ENCODE measurements at regions not wholly inside any gene's neighbourhood (a gene's known extent, or its start where the extent isn't known, plus 50 kb on each side); places are given as distances from the start of the nearest gene placed in this dataset.
A peak's percentile ranks its signal among the peaks of the same experiment; 100 is the strongest.
"Not testable (repeated sequence)": the region's sequence is repeated elsewhere in the genome, so short reads cannot be mapped to it uniquely, and the experiment has no call there.

- H3K27me3 ChIP-seq (ENCODE audit: insufficient read depth, low read length); H3K9me3 ChIP-seq (ENCODE audit: control insufficient read depth in 1 of 2, insufficient read depth in 1 of 2, low read depth in 1 of 2, low read length in 2 of 2); H3K79me2 ChIP-seq (ENCODE audit: insufficient read depth, low read length); H3K9me2 ChIP-seq (ENCODE audit: insufficient read depth); H3K4me1 ChIP-seq (ENCODE audit: control insufficient read depth in 1 of 2, insufficient read depth in 2 of 2, low read length in 2 of 2); DNase-seq (ENCODE audit: low read depth, low spot score); H3K27ac ChIP-seq (ENCODE audit: low read depth, low read length); H2AFZ ChIP-seq (ENCODE audit: low read depth, low read length, poor library complexity, severe bottlenecking); intact Hi-C loops (cut with micrococcal nuclease); CTCF ChIA-PET; POLR2A ChIA-PET; H4K20me1 ChIP-seq (ENCODE audit: insufficient read depth); BruUV-seq (replicated peaks); H3K36me3 ChIP-seq (ENCODE audit: control insufficient read depth in 1 of 2, insufficient read depth in 2 of 2, low read length in 2 of 2); RAD21 ChIA-PET (ENCODE audit: low non-redundant PET in 1 of 2, low total read pairs in 2 of 2, uncharacterized antibody in 2 of 2, unreplicated experiment in 2 of 2); H3K9ac ChIP-seq (ENCODE audit: low read length); H3K4me2 ChIP-seq (ENCODE audit: low read length); H3K4me3 ChIP-seq (replicated peaks in 1 of 2; ENCODE audit: low read depth in 1 of 2, low read length in 2 of 2); ATAC-seq: not testable (repeated sequence)
Measured at GRCh38 chr11:67840599-67840998, 163.3 kb downstream of the UNC93B1 start.

- H3K4me3 ChIP-seq (replicated peaks in 1 of 2; ENCODE audit: low read depth in 1 of 2, low read length in 2 of 2); H4K20me1 ChIP-seq (ENCODE audit: insufficient read depth); BruUV-seq (replicated peaks); CTCF ChIA-PET; H3K27ac ChIP-seq (ENCODE audit: low read depth, low read length); H3K4me2 ChIP-seq (ENCODE audit: low read length); H3K9me3 ChIP-seq (ENCODE audit: control insufficient read depth in 1 of 2, insufficient read depth in 1 of 2, low read depth in 1 of 2, low read length in 2 of 2); H3K36me3 ChIP-seq (ENCODE audit: control insufficient read depth in 1 of 2, insufficient read depth in 2 of 2, low read length in 2 of 2); intact Hi-C loops (cut with micrococcal nuclease); POLR2A ChIA-PET; ATAC-seq; H3K79me2 ChIP-seq (ENCODE audit: insufficient read depth, low read length); DNase-seq (ENCODE audit: low read depth, low spot score); H3K9me2 ChIP-seq (ENCODE audit: insufficient read depth); H2AFZ ChIP-seq (ENCODE audit: low read depth, low read length, poor library complexity, severe bottlenecking); RAD21 ChIA-PET (ENCODE audit: low non-redundant PET in 1 of 2, low total read pairs in 2 of 2, uncharacterized antibody in 2 of 2, unreplicated experiment in 2 of 2); H3K4me1 ChIP-seq (ENCODE audit: control insufficient read depth in 1 of 2, insufficient read depth in 2 of 2, low read length in 2 of 2); H3K9ac ChIP-seq (ENCODE audit: low read length): not testable (repeated sequence)
- H3K27me3 ChIP-seq (ENCODE audit: insufficient read depth, low read length): peaks cover 10% of the 10 kb centered on the region; the same call in 1 of the 2 replicates
Measured at GRCh38 chr11:67830152-67830551, 155.7 kb upstream of the ALDH3B2 start.

GRCh38 chr11:67826951-67827296, 152.5 kb upstream of the ALDH3B2 start:
- H3K4me3 ChIP-seq (replicated peaks in 1 of 2; ENCODE audit: low read depth in 1 of 2, low read length in 2 of 2); H3K79me2 ChIP-seq (ENCODE audit: insufficient read depth, low read length); BruUV-seq (replicated peaks); RAD21 ChIA-PET (ENCODE audit: low non-redundant PET in 1 of 2, low total read pairs in 2 of 2, uncharacterized antibody in 2 of 2, unreplicated experiment in 2 of 2); H2AFZ ChIP-seq (ENCODE audit: low read depth, low read length, poor library complexity, severe bottlenecking); POLR2A ChIA-PET; H3K27ac ChIP-seq (ENCODE audit: low read depth, low read length); H4K20me1 ChIP-seq (ENCODE audit: insufficient read depth); intact Hi-C loops (cut with micrococcal nuclease); H3K4me2 ChIP-seq (ENCODE audit: low read length); H3K9me2 ChIP-seq (ENCODE audit: insufficient read depth); CTCF ChIA-PET; ATAC-seq; H3K36me3 ChIP-seq (ENCODE audit: control insufficient read depth in 1 of 2, insufficient read depth in 2 of 2, low read length in 2 of 2); DNase-seq (ENCODE audit: low read depth, low spot score); H3K4me1 ChIP-seq (ENCODE audit: control insufficient read depth in 1 of 2, insufficient read depth in 2 of 2, low read length in 2 of 2); H3K9ac ChIP-seq (ENCODE audit: low read length); H3K9me3 ChIP-seq (ENCODE audit: control insufficient read depth in 1 of 2, insufficient read depth in 1 of 2, low read depth in 1 of 2, low read length in 2 of 2): not testable (repeated sequence)
- H3K27me3 ChIP-seq (ENCODE audit: insufficient read depth, low read length): peaks cover 10% of the 10 kb centered on the region; the same call in 1 of the 2 replicates

GRCh38 chr11:67826028-67826950, 151.9 kb upstream of the ALDH3B2 start:
- Histone ChIP-seq H3K4me2 (ENCODE audit: low read length) (peak overlapping the region; percentile 33), H3K27me3 (ENCODE audit: insufficient read depth, low read length) (peaks cover 10% of the 10 kb centered on the region; the same call in 1 of the 2 replicates)
- H2AFZ ChIP-seq (ENCODE audit: low read depth, low read length, poor library complexity, severe bottlenecking); H3K9me2 ChIP-seq (ENCODE audit: insufficient read depth); CTCF ChIA-PET; H3K4me1 ChIP-seq (ENCODE audit: control insufficient read depth in 1 of 2, insufficient read depth in 2 of 2, low read length in 2 of 2); H3K9me3 ChIP-seq (ENCODE audit: control insufficient read depth in 1 of 2, insufficient read depth in 1 of 2, low read depth in 1 of 2, low read length in 2 of 2); H3K27ac ChIP-seq (ENCODE audit: low read depth, low read length); DNase-seq (ENCODE audit: low read depth, low spot score); ATAC-seq; H3K4me3 ChIP-seq (replicated peaks in 1 of 2; ENCODE audit: low read depth in 1 of 2, low read length in 2 of 2); H3K36me3 ChIP-seq (ENCODE audit: control insufficient read depth in 1 of 2, insufficient read depth in 2 of 2, low read length in 2 of 2); H4K20me1 ChIP-seq (ENCODE audit: insufficient read depth); RAD21 ChIA-PET (ENCODE audit: low non-redundant PET in 1 of 2, low total read pairs in 2 of 2, uncharacterized antibody in 2 of 2, unreplicated experiment in 2 of 2); POLR2A ChIA-PET; intact Hi-C loops (cut with micrococcal nuclease); BruUV-seq (replicated peaks); H3K79me2 ChIP-seq (ENCODE audit: insufficient read depth, low read length); H3K9ac ChIP-seq (ENCODE audit: low read length): not testable (repeated sequence)

Measured in HCT116 (cell line).